Omental fat pad (tissue), 3 donors: ENCODE measurements at regions not wholly inside any gene's neighbourhood (a gene's known extent, or its start where the extent isn't known, plus 50 kb on each side); places are given as distances from the start of the nearest gene placed in this dataset.

Experiments used
- ATAC-seq: fragments of 150-250 bp; one replicate; pipeline ENCODE4 v1.9.1; 2016; ENCODE audit warnings: mild to moderate bottlenecking, moderate library complexity; ENCODE audit not compliant: low FRiP score
- DNase-seq: peaks from one replicate; pipeline ENCODE4 v3.0.0-alpha.2; 2019; ENCODE audit warnings: low spot score
- TF ChIP-seq, protein P1 (sequence below), 3 donors: fragments of 450-650 bp; IDR thresholded peaks; one replicate each; pipeline ENCODE4 v1.5.1; 2016 to 2017; ENCODE audit warnings: antibody characterized with exemption in 3 of 3, mild to moderate bottlenecking in 3 of 3, moderate library complexity in 2 of 3

- no peak for DNase-seq
- TF ChIP-seq, protein P1, sequence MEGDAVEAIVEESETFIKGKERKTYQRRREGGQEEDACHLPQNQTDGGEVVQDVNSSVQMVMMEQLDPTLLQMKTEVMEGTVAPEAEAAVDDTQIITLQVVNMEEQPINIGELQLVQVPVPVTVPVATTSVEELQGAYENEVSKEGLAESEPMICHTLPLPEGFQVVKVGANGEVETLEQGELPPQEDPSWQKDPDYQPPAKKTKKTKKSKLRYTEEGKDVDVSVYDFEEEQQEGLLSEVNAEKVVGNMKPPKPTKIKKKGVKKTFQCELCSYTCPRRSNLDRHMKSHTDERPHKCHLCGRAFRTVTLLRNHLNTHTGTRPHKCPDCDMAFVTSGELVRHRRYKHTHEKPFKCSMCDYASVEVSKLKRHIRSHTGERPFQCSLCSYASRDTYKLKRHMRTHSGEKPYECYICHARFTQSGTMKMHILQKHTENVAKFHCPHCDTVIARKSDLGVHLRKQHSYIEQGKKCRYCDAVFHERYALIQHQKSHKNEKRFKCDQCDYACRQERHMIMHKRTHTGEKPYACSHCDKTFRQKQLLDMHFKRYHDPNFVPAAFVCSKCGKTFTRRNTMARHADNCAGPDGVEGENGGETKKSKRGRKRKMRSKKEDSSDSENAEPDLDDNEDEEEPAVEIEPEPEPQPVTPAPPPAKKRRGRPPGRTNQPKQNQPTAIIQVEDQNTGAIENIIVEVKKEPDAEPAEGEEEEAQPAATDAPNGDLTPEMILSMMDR (IDR thresholded peaks at IDR 0.05), result no peak
- ATAC-seq, result no peak
Observed at GRCh38 chr7:46738796-46739195, 817.7 kb upstream of the IGFBP3 start.

GRCh38 chr7:46738165-46738564 is 817.1 kb upstream of the IGFBP3 start:
- ATAC-seq (no peak), DNase-seq (no peak)
- TF ChIP-seq, protein P1 (IDR thresholded peaks at IDR 0.05), result no peak

DNA sequence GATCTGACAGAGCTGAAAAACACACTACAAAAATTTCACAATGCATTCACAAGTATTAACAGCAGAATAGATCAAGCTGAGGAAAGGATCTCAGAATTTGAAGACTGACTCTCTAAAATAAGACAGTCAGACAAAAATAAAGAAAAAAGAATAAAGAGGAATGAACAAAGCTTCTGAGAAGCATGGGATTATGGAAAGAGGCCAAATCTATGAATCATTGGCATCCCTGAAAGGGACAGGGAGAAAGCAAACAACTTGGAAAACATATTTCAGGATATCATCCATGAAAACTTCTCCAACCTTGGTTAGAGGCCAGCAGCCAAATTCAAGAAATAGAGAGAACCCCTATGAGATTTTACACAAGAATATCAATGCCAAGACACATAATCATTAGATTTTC is 804.8 kb upstream of the IGFBP3 start:
- TF ChIP-seq, protein P1 (IDR thresholded peaks at IDR 0.05), result no peak
- DNase-seq (no peak), ATAC-seq (no peak)

- DNase-seq, result no peak
- TF ChIP-seq, protein P1 (IDR thresholded peaks at IDR 0.05), result no peak
- ATAC-seq, result no peak
Observed at GRCh38 chr7:46725136-46725535, 804.1 kb upstream of the IGFBP3 start.

DNA sequence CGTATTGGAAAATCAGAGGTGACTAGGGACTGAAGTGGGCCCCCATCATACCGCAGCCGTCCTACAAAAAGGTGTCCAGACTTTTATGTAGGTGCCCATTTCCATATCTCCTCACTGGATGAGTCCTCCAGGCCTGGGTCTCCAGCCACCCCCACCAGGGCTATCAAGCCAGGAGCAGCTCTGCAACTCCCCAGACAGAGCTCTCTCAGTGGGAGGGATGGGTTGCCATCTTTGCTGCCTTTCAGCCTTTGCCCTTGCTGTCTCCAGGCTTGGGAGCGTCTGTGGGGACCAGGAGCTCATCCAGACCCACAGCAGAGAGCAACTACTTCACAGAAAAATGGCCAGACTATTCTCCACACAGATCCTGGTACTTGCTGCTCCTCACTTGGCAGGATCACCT is 802.7 kb upstream of the IGFBP3 start:
- DNase-seq, result no peak
- ATAC-seq, result no peak
- TF ChIP-seq, protein P1 (IDR thresholded peaks at IDR 0.05), result no peak

DNA sequence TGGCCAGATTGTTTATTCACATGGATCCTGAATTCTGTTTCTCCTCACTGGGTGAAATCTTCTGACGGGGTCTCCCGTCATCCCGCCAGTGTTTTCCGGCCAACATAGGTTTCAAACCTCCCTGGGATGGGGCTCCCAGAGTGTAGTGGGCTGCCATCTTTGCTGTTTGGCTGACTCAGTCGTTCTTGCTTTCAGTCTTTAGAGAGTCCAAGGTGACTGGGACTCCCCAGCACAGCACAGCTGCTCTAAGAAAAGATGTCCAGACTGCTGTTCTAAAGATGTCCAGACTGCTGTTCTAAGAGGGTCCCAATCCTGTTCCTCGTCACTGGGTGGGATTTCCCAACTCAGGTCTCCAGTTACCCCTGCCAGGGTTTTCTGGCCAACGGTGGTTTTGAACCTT is 801.9 kb upstream of the IGFBP3 start:
- TF ChIP-seq, protein P1 (IDR thresholded peaks at IDR 0.05), result no peak

DNA sequence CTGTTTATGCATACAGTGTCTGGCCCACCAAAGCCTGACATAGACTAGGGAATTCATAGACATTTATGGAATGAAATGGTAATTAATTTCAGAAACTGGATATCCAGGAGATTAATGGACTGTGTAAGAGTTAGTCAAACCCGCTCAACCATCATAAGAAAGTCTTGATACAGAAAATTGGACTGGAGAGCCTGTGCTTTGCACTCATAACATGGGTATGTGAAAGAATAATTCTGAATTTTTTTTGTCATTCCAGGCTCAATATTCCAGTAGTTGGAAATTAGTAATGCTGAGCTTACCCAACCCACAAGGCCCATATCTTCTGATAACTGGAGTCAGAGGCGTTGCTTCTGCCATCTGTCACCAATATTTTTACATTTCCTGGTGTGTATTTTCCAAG is 799.7 kb upstream of the IGFBP3 start:
- TF ChIP-seq, protein P1 (IDR thresholded peaks at IDR 0.05), result no peak
- DNase-seq (no peak), ATAC-seq (no peak)

More for the DNA sequence above, 801.9 kb upstream of the IGFBP3 start:
- DNase-seq (no peak), ATAC-seq (no peak)
